Uterus (tissue), 2 donors: ENCODE measurements at regions not wholly inside any gene's neighbourhood (a gene's known extent, or its start where the extent isn't known, plus 50 kb on each side); places are given as distances from the start of the nearest gene placed in this dataset.

ENCODE experiments used
- CTCF ChIP-seq, 4 experiments: fragments of 200-600 bp in 2 of 4; fragments of 450-650 bp in 2 of 4; sonication (generic) in 2 of 4; IDR thresholded peaks; one replicate each; pipeline ENCODE4 v1.5.1; 2016 to 2019; ENCODE audit warnings: antibody characterized with exemption in 4 of 4, mild to moderate bottlenecking in 2 of 4, moderate library complexity in 1 of 4
- POLR2A ChIP-seq, 2 donors: fragments of 450-650 bp; IDR thresholded peaks; one replicate each; pipeline ENCODE4 v1.6.1; 2016; ENCODE audit warnings: antibody characterized with exemption in 2 of 2, mild to moderate bottlenecking in 1 of 2, moderate library complexity in 1 of 2

DNA sequence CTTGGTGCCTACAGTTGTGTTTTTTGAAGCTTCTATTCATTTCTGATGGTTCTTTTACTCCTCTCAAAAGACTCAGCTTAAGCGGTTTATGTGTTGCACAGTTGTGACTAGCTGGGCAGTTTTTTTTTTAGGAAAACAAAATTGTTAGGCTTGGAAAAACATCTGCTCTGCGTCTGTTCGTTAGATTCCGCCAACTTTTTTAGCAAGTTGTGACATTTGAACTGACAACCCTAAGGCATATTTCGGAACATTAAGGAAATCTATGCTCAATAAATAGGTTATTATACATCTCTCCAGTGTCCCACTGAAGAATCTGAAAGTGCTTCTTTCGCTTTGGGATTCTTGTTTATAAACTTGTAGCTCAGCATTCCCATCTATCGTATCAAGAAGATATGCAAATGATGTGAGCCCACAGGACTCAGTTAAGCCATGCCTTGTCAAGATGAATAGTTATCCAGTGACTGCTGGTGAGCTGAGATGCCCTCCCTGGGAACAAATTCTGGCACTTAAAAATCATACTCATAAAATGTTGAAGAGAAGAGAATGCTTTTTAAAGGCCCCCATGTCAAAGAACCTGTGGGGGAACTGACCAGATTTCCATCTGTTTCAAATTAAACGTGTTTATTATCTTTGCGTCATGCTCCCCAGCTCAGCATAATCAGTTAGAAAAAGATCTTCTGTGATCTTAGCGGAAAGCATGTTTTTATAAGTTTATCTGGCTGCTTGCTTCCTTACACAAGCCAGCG, 109.0 kb upstream of the FAM20A start:
- TF ChIP-seq CTCF (IDR thresholded peaks at IDR 0.05) (no peak), POLR2A (IDR thresholded peaks at IDR 0.05) (no peak)
